ENCODE measurements at regions not wholly inside any gene's neighbourhood (a gene's known extent, or its start where the extent isn't known, plus 50 kb on each side); places are given as distances from the start of the nearest gene placed in this dataset.

DNA sequence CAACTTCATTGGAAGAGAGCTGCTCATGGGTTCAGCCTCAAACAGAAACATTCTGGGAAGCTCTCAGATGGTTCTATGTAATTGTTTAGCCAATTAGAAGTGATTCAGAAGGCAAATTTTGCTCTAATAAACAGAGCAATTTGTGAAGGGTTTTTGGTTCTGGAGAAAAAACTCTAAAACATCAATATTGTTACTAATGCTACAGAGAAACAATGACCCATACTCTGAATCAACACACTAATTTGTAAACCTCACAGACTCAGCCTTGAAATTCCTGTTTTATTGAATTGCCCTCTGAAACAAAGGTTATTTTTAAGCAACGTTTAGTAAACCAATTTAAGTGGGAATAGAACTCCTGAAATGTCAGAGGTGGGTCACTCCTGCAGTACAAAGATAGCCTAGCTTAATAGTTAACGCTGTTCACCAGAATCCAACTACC is 171.6 kb upstream of the SVIL start:
- TF ChIP-seq CTCF (IDR thresholded peaks at IDR 0.05): no peak
- DNase-seq (no peak), ATAC-seq (no peak)
- Histone ChIP-seq H3K4me3 (no peak overlapping the region), H3K4me1 (peaks cover 8 to 28% of the 10 kb centered on the region in 2 donors), H3K27me3 (no peaks in the 10 kb centered on the region), H3K9me3 (no peaks in the 10 kb centered on the region), H3K27ac (no peak overlapping the region), H3K36me3 (no peaks in the 10 kb centered on the region)
- intact Hi-C loops (cut with DNase I): no loop called here

- Histone ChIP-seq H3K27ac (no peak overlapping the region), H3K36me3 (no peaks in the 10 kb centered on the region), H3K9me3 (no peaks in the 10 kb centered on the region), H3K27me3 (no peaks in the 10 kb centered on the region), H3K4me1 (peaks cover 8 to 25% of the 10 kb centered on the region in 2 donors), H3K4me3 (no peak overlapping the region)
- intact Hi-C loops (cut with DNase I): no loop called here
- ATAC-seq (no peak), DNase-seq (no peak)
- no peak for TF ChIP-seq CTCF (IDR thresholded peaks at IDR 0.05)
These were observed 170.5 kb upstream of the SVIL start for GRCh38 chr10:29805134-29805723.

DNA sequence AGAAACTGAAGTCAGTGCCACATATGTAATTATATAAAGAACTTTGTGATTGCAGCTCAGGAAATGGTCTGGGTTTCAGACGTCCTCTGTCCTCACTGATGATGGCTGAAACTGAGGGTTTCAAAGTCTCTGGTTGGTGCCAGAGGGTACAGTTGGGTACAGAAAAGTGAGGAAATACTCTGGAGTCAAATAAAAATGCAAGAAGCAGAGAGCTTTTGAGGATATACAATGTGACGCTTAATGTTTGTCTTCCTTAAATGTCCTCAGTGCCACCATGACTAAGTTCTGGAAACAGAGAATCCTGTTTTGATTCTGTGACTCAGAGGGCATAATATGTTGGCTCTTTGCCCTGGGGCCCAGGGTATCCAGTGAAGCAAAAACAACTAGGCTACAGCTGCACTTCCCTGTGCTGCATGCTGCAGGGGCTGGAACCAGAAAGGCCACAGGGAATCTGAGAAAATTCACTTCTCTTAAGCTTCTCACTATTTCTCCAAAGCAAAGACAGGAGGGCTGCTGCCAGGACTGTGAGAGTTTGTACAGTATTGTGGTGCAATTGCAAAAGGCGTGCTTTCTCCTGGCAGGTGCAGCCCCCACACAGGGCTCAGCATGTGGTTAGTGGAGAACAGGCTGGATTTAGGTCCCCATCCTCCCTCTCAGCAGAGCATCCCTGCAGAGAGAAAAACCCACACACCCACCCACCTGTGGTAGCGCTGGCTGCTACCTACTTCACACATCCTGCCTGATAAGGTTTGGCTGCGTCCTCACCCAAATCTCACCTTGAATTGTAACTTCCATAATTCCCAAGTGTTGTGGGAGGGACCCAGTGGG is 169.5 kb upstream of the SVIL start:
- Histone ChIP-seq H3K27me3 (no peaks in the 10 kb centered on the region), H3K4me1 (peaks cover 8 to 25% of the 10 kb centered on the region in 2 donors), H3K4me3 (no peak overlapping the region), H3K27ac (peak overlapping the region; percentile 20 to 80), H3K9me3 (no peaks in the 10 kb centered on the region), H3K36me3 (no peaks in the 10 kb centered on the region)
- no peak for TF ChIP-seq CTCF (IDR thresholded peaks at IDR 0.05)
- DNase-seq (peak in 1 of 4 donors; percentile 61), ATAC-seq (peak; percentile 89)
- intact Hi-C loops (cut with DNase I): no loop called here

GRCh38 chr10:29802171-29802570 is 167.4 kb upstream of the SVIL start:
- no peaks in the 10 kb centered on the region for H3K27me3 ChIP-seq
- ATAC-seq: no peak
- peaks cover 8 to 25% of the 10 kb centered on the region in 2 donors for H3K4me1 ChIP-seq
- no peak for TF ChIP-seq CTCF (IDR thresholded peaks at IDR 0.05)
- no peak overlapping the region for H3K27ac ChIP-seq
- intact Hi-C loops (cut with DNase I): no loop called here
- H3K36me3 ChIP-seq: no peaks in the 10 kb centered on the region
- H3K4me3 ChIP-seq: no peak overlapping the region
- DNase-seq: no peak
- no peaks in the 10 kb centered on the region for H3K9me3 ChIP-seq

- Histone ChIP-seq H3K36me3 (no peaks in the 10 kb centered on the region), H3K4me3 (no peak overlapping the region), H3K9me3 (no peaks in the 10 kb centered on the region), H3K27me3 (no peaks in the 10 kb centered on the region), H3K27ac (no peak overlapping the region), H3K4me1 (peaks cover 3 to 16% of the 10 kb centered on the region in 2 donors)
- intact Hi-C loops (cut with DNase I): no loop called here
- ATAC-seq (no peak), DNase-seq (no peak)
- TF ChIP-seq CTCF (IDR thresholded peaks at IDR 0.05): no peak
These were observed 164.3 kb upstream of the SVIL start for GRCh38 chr10:29798921-29799690.
